RWPE2 (cell line): ENCODE measurements at regions not wholly inside any gene's neighbourhood (a gene's known extent, or its start where the extent isn't known, plus 50 kb on each side); places are given as distances from the start of the nearest gene placed in this dataset.

Experiments
- ATAC-seq: fragments of 200-7000 bp; cut with Tn5 transposase; 3 replicates; pipeline ENCODE4 v1.9.1; 2021; ENCODE audit warnings: low read depth
- DNase-seq: peaks from one replicate; pipeline ENCODE4 v3.0.0-alpha.2; 2020; ENCODE audit warnings: low spot score
- H3K27ac ChIP-seq: fragments of 450-650 bp; 2 replicates; pipeline ENCODE4 v1.5.1; 2017; ENCODE audit warnings: mild to moderate bottlenecking; ENCODE audit not compliant: poor library complexity, severe bottlenecking
- H3K27me3 ChIP-seq: fragments of 250-450 bp; sonication (Bioruptor Pico); 2 replicates; pipeline ENCODE4 v1.5.1; 2021; ENCODE audit warnings: mild to moderate bottlenecking, moderate library complexity; ENCODE audit not compliant: insufficient read depth, poor library complexity, severe bottlenecking
- H3K36me3 ChIP-seq: fragments of 250-450 bp; sonication (Bioruptor Pico); 2 replicates; pipeline ENCODE4 v1.5.1; 2020; ENCODE audit warnings: low read depth, mild to moderate bottlenecking, moderate library complexity
- H3K4me1 ChIP-seq: fragments of 250-450 bp; sonication (Bioruptor Pico); 2 replicates; pipeline ENCODE4 v1.5.1; 2021; ENCODE audit warnings: mild to moderate bottlenecking, moderate library complexity; ENCODE audit not compliant: insufficient read depth, poor library complexity, severe bottlenecking
- H3K4me3 ChIP-seq: fragments of 250-450 bp; sonication (Bioruptor Pico); 2 replicates; pipeline ENCODE4 v1.5.1; 2021; ENCODE audit warnings: mild to moderate bottlenecking, moderate library complexity; ENCODE audit not compliant: severe bottlenecking
- H3K9me3 ChIP-seq: fragments of 250-450 bp; sonication (Bioruptor Pico); 2 replicates; pipeline ENCODE4 v1.5.1; 2021; ENCODE audit warnings: mild to moderate bottlenecking, moderate library complexity; ENCODE audit not compliant: severe bottlenecking
- TF ChIP-seq, protein P1 (sequence below): fragments of 450-650 bp; IDR thresholded peaks from one replicate; pipeline ENCODE4 v1.5.1; 2017; ENCODE audit warnings: mild to moderate bottlenecking, moderate library complexity; ENCODE audit not compliant: poor library complexity, severe bottlenecking

GRCh38 chr4:125780747-125781146 lies 466.0 kb downstream of the FAT4 start:
- H3K9me3 ChIP-seq = no peaks in the 10 kb centered on the region
- TF ChIP-seq, protein P1, sequence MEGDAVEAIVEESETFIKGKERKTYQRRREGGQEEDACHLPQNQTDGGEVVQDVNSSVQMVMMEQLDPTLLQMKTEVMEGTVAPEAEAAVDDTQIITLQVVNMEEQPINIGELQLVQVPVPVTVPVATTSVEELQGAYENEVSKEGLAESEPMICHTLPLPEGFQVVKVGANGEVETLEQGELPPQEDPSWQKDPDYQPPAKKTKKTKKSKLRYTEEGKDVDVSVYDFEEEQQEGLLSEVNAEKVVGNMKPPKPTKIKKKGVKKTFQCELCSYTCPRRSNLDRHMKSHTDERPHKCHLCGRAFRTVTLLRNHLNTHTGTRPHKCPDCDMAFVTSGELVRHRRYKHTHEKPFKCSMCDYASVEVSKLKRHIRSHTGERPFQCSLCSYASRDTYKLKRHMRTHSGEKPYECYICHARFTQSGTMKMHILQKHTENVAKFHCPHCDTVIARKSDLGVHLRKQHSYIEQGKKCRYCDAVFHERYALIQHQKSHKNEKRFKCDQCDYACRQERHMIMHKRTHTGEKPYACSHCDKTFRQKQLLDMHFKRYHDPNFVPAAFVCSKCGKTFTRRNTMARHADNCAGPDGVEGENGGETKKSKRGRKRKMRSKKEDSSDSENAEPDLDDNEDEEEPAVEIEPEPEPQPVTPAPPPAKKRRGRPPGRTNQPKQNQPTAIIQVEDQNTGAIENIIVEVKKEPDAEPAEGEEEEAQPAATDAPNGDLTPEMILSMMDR = no peak
- H3K27me3 ChIP-seq = no peaks in the 10 kb centered on the region
- no peak overlapping the region for H3K4me3 ChIP-seq
- ATAC-seq = no peak
- no peak for DNase-seq
- no peaks in the 10 kb centered on the region for H3K36me3 ChIP-seq
- no peak overlapping the region for H3K27ac ChIP-seq
- no peaks in the 10 kb centered on the region for H3K4me1 ChIP-seq

- DNase-seq (no peak), ATAC-seq (no peak)
- Histone ChIP-seq H3K4me3 (no peak overlapping the region), H3K27me3 (no peaks in the 10 kb centered on the region), H3K9me3 (no peaks in the 10 kb centered on the region), H3K27ac (no peak overlapping the region), H3K36me3 (no peaks in the 10 kb centered on the region), H3K4me1 (no peaks in the 10 kb centered on the region)
- TF ChIP-seq, protein P1 = no peak
Measured at GRCh38 chr4:125781651-125782050, 466.9 kb downstream of the FAT4 start.

DNA sequence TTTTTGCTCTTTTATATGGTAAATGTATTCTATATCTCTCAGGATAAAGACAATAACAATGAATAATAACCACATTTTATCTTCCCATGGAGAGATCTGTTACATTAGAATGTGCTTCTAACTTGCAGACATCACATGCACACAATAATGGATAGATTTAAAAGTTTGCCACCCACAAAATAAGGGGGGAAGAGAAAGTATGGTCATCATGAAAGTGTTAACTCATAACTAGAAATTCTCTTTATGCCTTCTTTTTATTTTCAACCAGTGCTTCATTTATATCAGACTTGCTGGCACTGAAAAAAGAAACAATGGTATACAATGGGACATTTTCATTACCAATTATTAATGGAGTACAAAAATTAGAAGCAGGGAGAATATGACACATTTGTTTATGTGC lies 470.0 kb downstream of the FAT4 start:
- no peak overlapping the region for H3K4me3 ChIP-seq
- ATAC-seq = no peak

DNA sequence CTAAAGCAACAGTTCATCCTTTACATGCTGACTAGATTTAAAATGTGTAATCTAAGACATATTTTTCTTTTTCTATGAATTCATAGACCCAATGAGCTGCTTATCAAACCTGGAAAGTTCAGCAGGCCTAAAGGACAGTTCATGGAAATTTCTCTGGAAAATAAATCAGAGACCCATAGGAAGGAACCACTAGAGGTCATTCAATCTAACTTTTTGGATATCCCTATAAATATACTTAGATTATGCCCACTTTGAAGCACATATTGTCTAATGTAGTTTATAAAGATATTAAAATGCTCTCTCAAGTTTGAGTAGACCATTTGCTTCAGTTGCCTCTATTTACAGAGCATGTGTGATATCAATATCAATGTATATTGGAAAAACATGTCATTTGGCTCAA lies 473.0 kb downstream of the FAT4 start:
- Histone ChIP-seq H3K4me3 (no peak overlapping the region), H3K9me3 (no peaks in the 10 kb centered on the region), H3K36me3 (no peaks in the 10 kb centered on the region), H3K4me1 (no peaks in the 10 kb centered on the region), H3K27me3 (no peaks in the 10 kb centered on the region), H3K27ac (no peak overlapping the region)
- ATAC-seq = no peak
- TF ChIP-seq, protein P1 = no peak
- no peak for DNase-seq

More for the DNA sequence above, 470.0 kb downstream of the FAT4 start:
- no peaks in the 10 kb centered on the region for H3K36me3 ChIP-seq
- no peaks in the 10 kb centered on the region for H3K27me3 ChIP-seq
- H3K9me3 ChIP-seq = no peaks in the 10 kb centered on the region
- H3K27ac ChIP-seq = no peak overlapping the region
- no peak for DNase-seq
- no peaks in the 10 kb centered on the region for H3K4me1 ChIP-seq
- TF ChIP-seq, protein P1 = no peak

DNA sequence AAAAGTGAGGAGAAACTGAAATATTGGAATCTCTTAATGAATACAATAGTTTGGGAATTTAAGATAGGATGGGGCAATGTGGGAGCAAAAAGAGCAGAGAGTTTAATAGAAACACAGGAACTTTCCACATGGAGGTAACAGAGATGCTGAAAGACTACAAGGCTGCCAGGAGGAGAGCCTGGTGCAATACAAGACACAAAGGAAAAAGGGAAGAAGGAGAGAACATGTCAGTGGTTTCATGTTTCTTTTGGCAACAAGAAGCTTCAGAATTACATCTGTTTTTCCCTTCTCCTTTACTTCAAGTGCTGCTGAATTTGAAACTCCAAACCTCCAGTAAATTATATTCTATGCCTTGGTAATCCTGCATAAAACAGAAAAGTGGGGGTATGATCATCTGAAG lies 474.3 kb downstream of the FAT4 start:
- TF ChIP-seq, protein P1 = no peak
- no peak for DNase-seq

More for the DNA sequence above, 474.3 kb downstream of the FAT4 start:
- Histone ChIP-seq H3K4me3 (no peak overlapping the region), H3K9me3 (no peaks in the 10 kb centered on the region), H3K27ac (no peak overlapping the region), H3K4me1 (no peaks in the 10 kb centered on the region), H3K27me3 (no peaks in the 10 kb centered on the region), H3K36me3 (no peaks in the 10 kb centered on the region)
- no peak for ATAC-seq
